SK-N-SH (cell line): ENCODE measurements at regions not wholly inside any gene's neighbourhood (a gene's known extent, or its start where the extent isn't known, plus 50 kb on each side); places are given as distances from the start of the nearest gene placed in this dataset.

Experiments used
- NRF1 ChIP-seq: IDR thresholded peaks from 2 replicates; pipeline ENCODE4 v1.6.1; 2012; ENCODE audit warnings: low read depth, mild to moderate bottlenecking, low read length
- POLR2AphosphoS5 ChIP-seq: IDR thresholded peaks from 2 replicates; pipeline ENCODE4 v1.6.1; 2012; ENCODE audit warnings: low read depth, low read length
- RAD21 ChIP-seq: IDR thresholded peaks from 2 replicates; pipeline ENCODE4 v1.6.1; 2012; ENCODE audit warnings: mild to moderate bottlenecking, low read length
- TF ChIP-seq, protein P1 (sequence below): fragments of 200-600 bp; sonication (generic); IDR thresholded peaks from 2 replicates; pipeline ENCODE4 v1.6.1; 2017; ENCODE audit warnings: antibody characterized with exemption, mild to moderate bottlenecking, moderate library complexity

DNA sequence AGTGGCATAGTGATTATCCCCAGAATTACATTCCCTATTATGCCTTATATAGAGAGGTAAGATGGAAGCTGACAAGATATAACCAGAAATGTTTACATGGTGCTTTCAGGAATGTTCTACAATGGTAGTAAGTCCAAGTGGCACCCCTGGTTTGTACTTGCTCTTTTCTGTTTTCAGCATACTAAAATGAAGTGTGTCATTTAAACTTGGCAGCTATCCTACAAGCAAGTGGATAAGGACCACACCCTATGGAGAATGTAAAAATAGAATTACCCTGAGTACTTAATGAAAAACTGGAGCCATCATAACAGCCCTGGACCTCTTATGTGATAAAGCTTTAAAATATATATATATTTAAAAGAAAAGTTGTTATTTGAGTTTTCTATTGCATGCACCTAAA lies 1012.7 kb upstream of the CADM2 start:
- TF ChIP-seq NRF1 = no peak
- TF ChIP-seq RAD21 = no peak
- TF ChIP-seq POLR2AphosphoS5 = no peak
- TF ChIP-seq, protein P1, sequence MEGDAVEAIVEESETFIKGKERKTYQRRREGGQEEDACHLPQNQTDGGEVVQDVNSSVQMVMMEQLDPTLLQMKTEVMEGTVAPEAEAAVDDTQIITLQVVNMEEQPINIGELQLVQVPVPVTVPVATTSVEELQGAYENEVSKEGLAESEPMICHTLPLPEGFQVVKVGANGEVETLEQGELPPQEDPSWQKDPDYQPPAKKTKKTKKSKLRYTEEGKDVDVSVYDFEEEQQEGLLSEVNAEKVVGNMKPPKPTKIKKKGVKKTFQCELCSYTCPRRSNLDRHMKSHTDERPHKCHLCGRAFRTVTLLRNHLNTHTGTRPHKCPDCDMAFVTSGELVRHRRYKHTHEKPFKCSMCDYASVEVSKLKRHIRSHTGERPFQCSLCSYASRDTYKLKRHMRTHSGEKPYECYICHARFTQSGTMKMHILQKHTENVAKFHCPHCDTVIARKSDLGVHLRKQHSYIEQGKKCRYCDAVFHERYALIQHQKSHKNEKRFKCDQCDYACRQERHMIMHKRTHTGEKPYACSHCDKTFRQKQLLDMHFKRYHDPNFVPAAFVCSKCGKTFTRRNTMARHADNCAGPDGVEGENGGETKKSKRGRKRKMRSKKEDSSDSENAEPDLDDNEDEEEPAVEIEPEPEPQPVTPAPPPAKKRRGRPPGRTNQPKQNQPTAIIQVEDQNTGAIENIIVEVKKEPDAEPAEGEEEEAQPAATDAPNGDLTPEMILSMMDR = no peak
